ENCODE measurements at regions not wholly inside any gene's neighbourhood (a gene's known extent, or its start where the extent isn't known, plus 50 kb on each side); places are given as distances from the start of the nearest gene placed in this dataset.
"Not testable (repeated sequence)": the region's sequence is repeated elsewhere in the genome, so short reads cannot be mapped to it uniquely, and the experiment has no call there.

GRCh38 chr4:71081192-71081591 lies 87.7 kb downstream of the DCK start:
- DNase-seq (ENCODE audit: low read depth in 2 of 2) = no peak

GRCh38 chr4:71093745-71094144 lies 100.3 kb downstream of the DCK start:
- DNase-seq (ENCODE audit: low read depth in 2 of 2) = no peak

- DNase-seq (ENCODE audit: low read depth in 2 of 2) = no peak
Measured at GRCh38 chr4:71094201-71094600, 100.8 kb downstream of the DCK start.

GRCh38 chr4:71095141-71095540 lies 101.7 kb downstream of the DCK start:
- no peak for DNase-seq (ENCODE audit: low read depth in 2 of 2)

GRCh38 chr4:71095545-71095944 lies 102.1 kb downstream of the DCK start:
- no peak for DNase-seq (ENCODE audit: low read depth in 2 of 2)

- no peak for DNase-seq (ENCODE audit: low read depth in 2 of 2)
Measured at GRCh38 chr4:71107726-71108125, 114.3 kb downstream of the DCK start.

- DNase-seq (ENCODE audit: low read depth in 2 of 2) = no peak
Measured at GRCh38 chr4:71110499-71110898, 117.0 kb downstream of the DCK start.

GRCh38 chr4:71111133-71111532 lies 117.7 kb downstream of the DCK start:
- DNase-seq (ENCODE audit: low read depth in 2 of 2) = not testable (repeated sequence)

GRCh38 chr4:71113294-71113693 lies 119.8 kb downstream of the DCK start:
- no peak for DNase-seq (ENCODE audit: low read depth in 2 of 2)

GRCh38 chr4:71120831-71121524 lies 127.5 kb downstream of the DCK start:
- no peak for DNase-seq (ENCODE audit: low read depth in 2 of 2)

GRCh38 chr4:71123951-71124350 lies 130.5 kb downstream of the DCK start:
- DNase-seq (ENCODE audit: low read depth in 2 of 2) = no peak

GRCh38 chr4:71125137-71125536 lies 131.7 kb downstream of the DCK start:
- DNase-seq (ENCODE audit: low read depth in 2 of 2) = no peak

GRCh38 chr4:71126719-71127118 lies 133.3 kb downstream of the DCK start:
- DNase-seq (ENCODE audit: low read depth in 2 of 2) = no peak

GRCh38 chr4:71130827-71131603 lies 137.6 kb downstream of the DCK start:
- DNase-seq (ENCODE audit: low read depth in 2 of 2) = no peak

GRCh38 chr4:71132486-71132885 lies 139.0 kb downstream of the DCK start:
- no peak for DNase-seq (ENCODE audit: low read depth in 2 of 2)

GRCh38 chr4:71133491-71133890 lies 140.0 kb downstream of the DCK start:
- no peak for DNase-seq (ENCODE audit: low read depth in 2 of 2)

- no peak for DNase-seq (ENCODE audit: low read depth in 2 of 2)
Measured at GRCh38 chr4:71136071-71136470, 142.6 kb downstream of the DCK start.

- DNase-seq (ENCODE audit: low read depth in 2 of 2) = no peak
Measured at GRCh38 chr4:71138007-71138615, 144.7 kb downstream of the DCK start.

- no peak for DNase-seq (ENCODE audit: low read depth in 2 of 2)
Measured at GRCh38 chr4:71140563-71140962, 147.1 kb downstream of the DCK start.

- DNase-seq (ENCODE audit: low read depth in 2 of 2) = no peak
Measured at GRCh38 chr4:71141125-71141524, 147.7 kb downstream of the DCK start.

- DNase-seq (ENCODE audit: low read depth in 2 of 2) = no peak
Measured at GRCh38 chr4:71147261-71147660, 153.8 kb downstream of the DCK start.

GRCh38 chr4:71148545-71148944 lies 155.1 kb downstream of the DCK start:
- no peak for DNase-seq (ENCODE audit: low read depth in 2 of 2)

GRCh38 chr4:71151054-71151453 lies 157.6 kb downstream of the DCK start:
- no peak for DNase-seq (ENCODE audit: low read depth in 2 of 2)

All from stimulated activated CD8-positive, alpha-beta memory T cell treated with anti-CD3 and anti-CD28 coated beads, Interleukin-15, amount 100 ng/mL, for 48 hours (primary cell).